NCI-H446 (cell line): ENCODE measurements at regions not wholly inside any gene's neighbourhood (a gene's known extent, or its start where the extent isn't known, plus 50 kb on each side); places are given as distances from the start of the nearest gene placed in this dataset.

Experiments
- DNase-seq, 2 experiments: peaks; one replicate each; lab custom pipeline; 2025; lab: John Stamatoyannopoulos, UW

- DNase-seq = no peak
These were observed 56.2 kb upstream of the UFL1 start for GRCh38 chr6:96465321-96465903.

DNA sequence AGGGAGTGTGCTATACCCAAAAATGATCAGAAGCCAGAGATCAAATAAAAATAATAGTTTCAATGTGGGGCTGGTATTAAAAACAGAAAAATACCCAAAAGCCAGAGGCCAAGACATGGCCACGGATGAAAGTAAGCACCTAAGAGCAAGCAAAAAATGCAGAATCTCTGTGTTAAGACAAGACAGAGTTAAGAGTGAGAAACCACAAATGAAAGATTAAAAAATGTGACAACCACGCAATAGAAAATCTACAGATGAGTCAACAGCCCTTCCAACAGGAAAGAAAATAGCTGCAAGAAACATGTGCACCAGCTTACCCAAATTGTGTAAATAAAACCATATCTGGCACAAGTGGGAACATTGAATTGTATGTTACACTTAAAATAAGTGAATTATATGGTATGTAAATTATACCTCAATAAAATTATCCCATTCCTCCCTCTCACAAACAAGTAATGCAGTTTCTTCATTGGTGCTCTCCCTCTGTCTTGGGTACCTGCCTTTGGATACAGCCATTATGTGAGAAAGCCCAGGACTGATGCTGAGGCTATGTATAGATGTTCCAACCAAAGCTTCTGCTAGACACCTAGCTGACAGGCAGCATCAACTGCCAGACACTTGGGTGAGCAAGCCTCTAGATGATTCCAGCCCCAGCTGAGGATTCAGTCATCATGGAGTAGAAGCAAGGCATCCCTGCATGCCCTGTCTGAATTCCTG, 55.3 kb upstream of the UFL1 start:
- no peak for DNase-seq

DNA sequence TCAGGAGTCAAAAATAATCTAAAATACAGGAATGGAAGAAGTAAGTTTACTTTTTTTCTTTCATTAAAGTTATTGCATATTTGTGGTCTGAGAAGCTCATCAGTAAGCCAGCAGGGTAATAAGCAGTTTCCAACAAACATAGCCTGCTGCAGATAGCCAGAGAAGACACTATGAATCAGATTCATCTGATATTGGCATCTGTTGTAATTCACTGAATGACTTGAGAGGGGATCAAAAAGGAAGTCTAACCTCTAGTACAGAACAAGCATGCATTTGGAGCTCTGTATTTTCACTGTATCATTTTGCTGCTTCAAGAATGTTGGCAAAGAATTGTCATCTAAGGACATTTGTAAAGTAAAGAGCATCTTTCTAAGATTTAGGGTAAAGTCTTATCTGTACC, 53.8 kb upstream of the UFL1 start:
- DNase-seq = no peak

DNA sequence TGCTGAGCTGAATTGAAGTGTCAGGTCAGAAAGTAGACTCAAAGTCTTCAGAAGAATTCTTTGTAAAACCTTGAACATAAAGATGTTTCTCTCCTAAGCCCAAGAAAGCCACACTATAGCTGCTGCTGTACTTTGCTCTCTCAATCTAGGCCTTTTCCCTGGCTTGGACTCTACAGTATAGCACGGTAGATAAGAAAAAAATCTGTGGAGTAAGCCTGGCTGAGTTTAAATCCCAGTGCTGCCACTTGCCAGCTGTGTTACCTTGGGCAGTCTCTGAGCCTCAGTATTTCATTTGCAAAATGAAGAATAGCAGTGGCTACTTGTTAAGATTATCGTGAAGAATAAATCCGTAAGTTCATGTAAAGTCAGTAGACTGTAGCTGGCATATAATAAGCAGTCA, 53.3 kb upstream of the UFL1 start:
- DNase-seq = no peak

GRCh38 chr6:96468681-96469224, 52.9 kb upstream of the UFL1 start:
- DNase-seq = peak in 1 of 2 experiments; percentile 26

DNA sequence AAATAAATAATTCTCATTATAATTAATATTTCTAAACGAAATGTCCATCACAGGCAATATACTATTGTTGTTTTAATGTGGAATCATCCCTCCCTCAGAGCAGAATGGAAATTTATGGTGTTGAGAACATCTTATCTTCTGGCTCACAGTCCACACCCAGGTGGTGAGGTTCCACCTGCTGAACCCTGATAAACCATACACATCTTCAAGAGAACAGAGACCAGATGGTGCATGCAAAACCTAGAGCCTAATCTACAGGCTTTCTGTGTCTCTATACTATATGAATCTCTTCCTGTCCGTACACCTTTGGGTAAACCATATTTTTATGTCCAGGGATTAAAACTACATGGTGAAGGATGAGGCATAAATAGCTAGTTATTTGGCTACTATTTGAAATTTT, 52.3 kb upstream of the UFL1 start:
- no peak for DNase-seq

DNA sequence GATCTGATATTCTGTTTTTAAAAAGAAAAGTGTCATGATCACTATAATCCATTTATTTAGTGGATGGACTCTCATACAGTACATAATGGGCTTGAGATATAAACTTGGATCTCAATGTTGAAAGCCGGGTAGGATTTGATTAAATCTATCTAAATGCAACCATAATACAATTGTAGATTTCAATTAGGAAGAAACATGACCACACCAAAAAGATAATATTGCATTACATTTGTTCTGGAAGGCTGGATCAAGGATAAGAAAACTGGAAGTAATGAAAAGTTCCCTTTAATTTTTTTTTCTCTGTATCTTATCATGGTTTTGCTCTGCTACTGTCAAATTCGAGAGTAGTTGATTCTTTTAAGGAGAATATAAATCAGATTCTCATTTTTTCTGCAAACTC, 51.3 kb upstream of the UFL1 start:
- no peak for DNase-seq
